ENCODE measurements at regions not wholly inside any gene's neighbourhood (a gene's known extent, or its start where the extent isn't known, plus 50 kb on each side); places are given as distances from the start of the nearest gene placed in this dataset.

DNA sequence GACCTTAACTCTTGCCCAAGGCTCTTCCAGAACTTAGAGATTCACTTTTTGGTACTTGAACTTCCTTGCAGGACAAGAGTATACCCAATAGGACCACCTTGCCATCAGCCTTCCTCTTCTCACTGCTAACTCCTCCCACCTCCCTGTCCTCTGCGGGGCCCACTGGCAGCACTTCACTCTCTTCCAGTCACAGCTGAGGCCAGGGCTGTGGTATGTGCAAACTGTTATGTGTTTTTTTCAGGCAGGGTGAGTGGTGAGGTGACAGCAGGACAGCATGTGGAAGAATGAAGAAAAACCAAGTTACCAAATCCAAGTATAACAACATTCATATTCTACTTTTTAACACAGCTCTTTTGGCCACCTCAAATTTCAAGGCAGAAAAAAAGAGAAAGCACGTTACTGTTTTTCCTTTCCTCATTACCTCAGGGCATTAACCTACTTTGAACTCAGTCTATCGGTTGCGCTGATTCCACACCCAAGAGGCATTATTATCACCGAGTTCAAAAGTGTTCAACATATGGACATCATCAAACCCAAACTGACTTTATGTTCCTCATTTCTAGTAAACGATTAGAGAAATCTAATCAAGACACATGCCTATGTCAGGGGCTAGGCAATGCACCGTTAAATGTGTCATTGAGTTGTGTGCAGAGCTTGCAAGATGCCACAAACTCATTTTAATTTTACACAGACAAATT is 605.2 kb upstream of the SYT4 start:
- no peak for DNase-seq (ENCODE audit: low spot score)

DNA sequence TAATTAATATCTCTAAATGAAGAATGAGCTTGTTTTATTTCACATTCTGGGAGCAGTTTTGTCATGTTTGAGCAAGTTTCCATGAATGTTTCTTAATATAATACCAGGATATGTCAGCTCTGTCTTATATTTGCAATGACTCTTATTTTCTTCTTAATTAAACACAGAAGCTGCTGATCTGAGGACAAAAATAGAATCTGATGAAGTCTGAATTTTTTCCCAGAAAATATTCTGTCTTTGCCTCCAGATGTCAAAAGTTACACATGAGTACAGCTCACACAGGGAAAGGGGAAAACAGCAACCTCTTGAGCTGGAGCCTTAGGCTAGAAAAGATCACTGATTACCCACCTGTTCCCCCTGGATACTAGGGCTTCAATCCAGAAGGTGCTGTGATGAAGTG is 606.6 kb upstream of the SYT4 start:
- no peak for DNase-seq (ENCODE audit: low spot score)

DNA sequence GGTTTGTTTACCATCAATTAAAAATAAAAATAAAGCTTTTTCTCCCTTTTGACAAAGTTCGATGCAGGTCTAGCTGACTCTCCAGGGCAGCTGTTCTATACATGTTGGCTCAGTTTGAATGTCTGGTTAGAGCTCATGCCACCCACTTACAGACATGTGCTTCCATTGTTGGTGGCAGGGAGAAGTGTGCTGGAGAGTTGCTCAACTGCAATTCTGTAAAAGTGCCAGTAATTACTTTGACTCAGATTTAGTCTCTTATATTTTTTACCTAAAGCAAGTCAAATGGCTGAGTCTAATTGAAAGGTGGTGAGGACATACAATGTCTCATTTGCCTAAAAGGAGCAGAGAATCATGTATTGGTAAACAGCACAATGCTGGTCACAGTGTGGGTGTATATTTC is 609.1 kb upstream of the SYT4 start:
- no peak for DNase-seq (ENCODE audit: low spot score)

DNA sequence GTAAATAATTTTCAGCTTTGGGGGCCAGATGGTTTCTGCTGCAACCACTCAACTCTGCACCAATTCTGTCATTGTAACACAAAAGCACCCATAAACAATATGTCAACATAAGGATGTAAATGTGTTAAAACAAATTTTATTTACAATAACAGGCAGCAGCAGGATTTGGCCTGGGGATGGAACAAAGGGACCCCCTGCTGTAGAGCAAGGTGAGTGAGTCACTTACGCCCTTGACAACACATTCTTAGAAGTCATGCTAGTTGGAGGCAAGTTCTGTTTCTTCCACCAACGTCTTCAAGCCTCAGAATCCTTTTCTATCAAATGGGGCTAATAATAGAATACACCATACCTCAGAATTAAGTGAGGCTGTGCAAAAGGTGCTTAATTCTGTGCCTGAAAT is 610.2 kb upstream of the SYT4 start:
- no peak for DNase-seq (ENCODE audit: low spot score)

DNA sequence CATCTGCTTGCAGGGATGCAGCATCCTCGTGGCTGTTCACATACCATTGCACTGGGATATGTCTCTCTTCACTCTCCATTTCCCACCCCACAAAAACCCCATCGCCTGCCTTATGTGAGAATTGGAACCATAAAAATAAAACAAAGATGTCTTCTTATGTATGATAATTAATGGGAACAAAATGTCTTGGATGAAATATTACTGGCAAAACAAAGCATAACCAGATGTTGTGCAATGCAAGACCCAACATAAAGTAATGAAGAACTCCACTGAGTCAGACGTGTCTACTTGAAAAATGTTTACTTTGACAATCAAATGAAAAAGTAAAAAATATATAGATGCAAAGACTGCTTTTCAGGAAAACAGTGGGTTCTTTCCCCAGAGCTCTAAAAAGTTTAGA is 611.3 kb upstream of the SYT4 start:
- no peak for DNase-seq (ENCODE audit: low spot score)

DNA sequence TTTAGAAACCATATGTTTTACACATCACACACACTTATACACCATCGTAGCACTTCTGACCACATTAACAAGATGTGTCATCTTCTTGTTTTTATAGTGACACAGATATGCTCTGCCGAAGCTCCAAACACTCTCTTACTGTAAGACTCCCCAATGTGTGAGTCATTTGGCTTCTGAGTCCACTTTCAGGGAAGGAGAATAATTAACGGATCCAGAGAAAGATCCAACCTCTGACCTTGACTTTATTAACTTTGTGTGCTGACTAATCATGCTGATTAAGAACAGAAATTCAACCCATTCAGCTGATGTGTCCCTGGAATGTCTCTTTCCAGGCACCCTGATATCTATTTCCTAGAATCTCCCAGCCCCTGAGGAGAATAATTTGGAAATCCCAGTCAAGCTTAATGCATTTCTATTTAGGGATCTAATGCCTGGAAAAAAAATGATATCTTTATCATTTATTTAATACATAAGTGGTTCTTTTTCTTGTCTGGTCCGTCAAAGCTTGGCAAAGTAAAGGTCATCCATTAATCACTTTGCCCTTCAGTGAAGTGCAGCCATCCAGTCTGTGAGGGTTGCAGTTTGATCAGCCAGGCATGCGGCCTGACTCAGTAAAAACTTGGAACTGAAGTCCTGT is 615.8 kb upstream of the SYT4 start:
- DNase-seq (ENCODE audit: low spot score), result no peak

DNA sequence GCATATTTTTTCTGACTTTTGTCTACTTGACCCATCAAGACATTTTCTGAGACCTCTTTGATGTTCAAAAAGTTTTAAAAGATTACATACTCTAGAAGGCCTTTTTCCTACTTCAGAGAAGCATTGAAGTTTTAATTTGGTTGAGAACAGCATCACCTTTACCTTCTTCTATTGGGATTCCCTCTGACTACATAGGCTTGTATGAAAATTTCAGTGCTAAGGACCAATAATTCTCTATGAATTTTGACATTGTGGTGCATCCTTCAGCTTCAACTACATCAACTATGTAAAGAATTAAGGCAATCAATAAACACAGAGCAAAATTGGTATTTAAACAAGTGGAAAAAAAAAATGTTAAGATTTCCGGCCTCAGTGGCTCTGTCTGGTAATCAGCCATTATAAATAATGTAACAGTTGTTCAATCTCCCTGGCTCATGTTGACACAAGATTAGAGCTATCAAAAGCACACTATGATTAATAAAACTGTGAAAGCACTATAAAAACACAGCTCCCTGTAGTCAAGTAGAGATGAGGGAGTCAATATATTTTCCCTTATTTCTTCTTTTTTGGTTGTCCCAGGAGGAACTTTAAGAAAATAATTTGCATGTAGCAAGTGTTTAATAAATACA is 627.0 kb upstream of the SYT4 start:
- DNase-seq (ENCODE audit: low spot score), result no peak

DNA sequence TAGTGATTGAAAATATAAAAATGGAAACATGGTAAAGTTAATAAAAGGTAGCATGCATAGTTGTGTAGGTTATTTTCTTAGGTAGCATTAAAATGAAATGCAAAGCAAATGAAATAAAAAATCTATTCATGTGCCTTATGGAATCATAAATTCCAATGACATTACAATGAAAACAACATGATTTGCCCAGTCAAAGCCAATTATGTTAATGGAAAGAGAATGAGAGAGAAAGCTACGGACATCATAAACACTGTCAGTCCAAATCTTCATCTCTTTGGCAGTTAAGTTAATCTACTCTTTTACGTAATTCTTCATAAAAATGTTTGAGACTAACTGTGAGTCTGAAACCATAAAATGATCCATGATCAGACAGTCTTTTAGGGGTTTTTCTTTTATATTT is 636.7 kb upstream of the SYT4 start:
- DNase-seq (ENCODE audit: low spot score), result no peak

DNA sequence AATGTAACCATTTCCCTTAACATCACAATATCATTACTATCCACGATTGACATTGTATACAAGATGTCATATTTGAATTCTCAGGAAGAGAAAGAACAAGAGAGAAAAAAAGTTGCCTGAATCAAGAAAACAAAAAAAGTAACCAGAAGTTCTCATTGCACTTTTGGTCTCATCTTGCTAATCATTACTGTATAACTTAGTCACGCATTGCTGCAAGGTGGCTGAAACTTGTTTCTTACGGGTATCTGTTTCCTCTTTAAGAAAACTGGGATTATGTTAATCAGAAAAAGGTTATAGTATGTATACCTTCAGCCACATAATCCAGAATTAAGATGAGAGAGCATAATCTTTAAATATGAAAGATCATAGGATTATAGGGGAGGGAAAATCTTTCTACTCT is 639.7 kb upstream of the SYT4 start:
- DNase-seq (ENCODE audit: low spot score), result no peak

DNA sequence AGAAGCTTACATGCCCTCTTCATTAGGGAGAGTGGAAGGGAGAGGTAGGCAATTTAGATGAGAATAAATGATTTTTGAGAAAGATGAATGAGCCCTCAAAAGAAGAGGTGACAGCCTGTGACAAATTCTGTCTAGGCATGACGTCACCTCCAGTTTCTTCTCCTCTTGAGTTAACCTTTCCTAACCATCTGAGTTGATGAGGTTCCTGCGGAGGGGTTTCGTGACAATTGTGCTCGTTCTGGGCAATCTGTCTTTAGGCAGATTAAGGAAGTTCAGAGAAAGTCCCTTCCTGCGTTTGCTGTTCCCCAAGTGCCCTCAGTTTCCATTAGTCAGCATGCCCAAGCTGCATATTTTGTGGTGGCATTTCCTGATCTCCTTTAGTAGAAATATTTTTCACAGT is 640.2 kb upstream of the SYT4 start:
- DNase-seq (ENCODE audit: low spot score), result no peak

DNA sequence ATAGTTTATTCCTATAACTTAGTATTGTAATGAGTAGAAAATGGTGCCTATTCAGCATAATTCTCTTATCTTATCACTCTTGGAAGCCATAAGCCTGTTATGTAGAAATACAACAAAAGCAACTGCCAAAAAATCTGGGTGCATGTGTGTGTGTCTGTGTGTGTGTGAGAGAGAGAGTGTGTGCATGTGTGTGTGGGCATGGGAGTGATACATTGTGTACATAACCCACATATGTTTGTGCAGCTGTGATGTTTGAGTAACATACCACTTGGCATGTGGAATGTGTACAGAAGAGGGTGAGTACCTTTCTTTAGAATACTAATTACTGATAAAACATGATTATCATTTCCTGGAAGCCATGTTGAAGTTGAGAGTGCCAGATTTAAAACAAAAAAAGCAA is 642.3 kb upstream of the SYT4 start:
- DNase-seq (ENCODE audit: low spot score), result no peak

DNA sequence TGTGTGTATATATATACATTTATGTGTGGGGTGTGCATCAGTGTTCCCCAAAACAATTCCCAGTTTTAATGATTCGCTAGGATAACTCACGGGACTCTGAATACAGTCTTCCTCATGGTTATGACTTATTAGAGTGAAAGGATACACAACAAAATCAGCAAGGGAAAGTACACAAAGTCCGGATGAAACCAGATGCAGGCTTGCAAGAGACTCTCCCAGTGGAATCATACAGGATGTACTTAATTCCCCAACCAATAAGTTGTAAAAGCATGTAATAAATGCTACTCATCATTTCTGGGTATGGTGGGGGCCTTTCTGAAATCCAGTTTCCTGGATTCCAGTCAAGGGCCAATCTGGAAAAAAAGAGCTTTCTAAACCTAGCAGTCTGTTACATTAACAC is 654.1 kb upstream of the SYT4 start:
- no peak for DNase-seq (ENCODE audit: low spot score)

DNA sequence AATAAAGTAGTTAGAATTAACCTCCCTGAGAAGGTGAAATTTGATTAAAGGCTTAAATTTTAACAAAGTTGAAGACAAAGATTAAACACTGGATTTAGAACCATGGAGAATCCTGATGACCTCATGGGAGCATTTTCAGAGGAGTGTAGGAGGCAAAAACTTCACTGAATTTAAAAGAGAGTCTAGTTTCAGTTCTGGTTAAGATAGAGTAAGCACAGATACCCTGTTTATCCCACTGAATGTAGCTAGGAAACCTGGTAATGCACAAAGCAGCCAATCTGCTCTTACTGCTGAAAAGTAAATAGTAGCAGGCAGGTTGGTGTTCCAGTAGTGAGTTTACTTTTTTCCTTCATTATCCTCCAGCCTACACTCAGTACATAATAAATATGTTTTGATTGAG is 654.9 kb upstream of the SYT4 start:
- DNase-seq (ENCODE audit: low spot score), result no peak

DNA sequence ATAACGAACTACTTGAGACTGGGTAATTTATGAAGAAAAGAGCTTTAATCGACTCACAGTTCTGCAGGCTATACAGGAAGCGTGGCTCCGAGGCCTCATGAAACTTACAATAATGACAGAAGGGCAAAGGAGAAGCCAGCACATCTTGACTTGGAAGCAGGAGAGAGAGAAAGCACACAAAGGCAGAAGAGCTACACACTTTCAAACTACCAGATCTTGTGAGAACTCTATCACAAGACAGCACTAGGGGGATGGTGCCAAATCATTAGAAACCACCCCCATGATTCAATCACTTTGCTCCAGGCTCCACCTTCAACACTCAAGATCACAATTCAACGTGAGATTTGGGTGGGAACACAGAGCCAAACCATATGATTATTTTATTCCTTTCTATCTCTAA is 655.9 kb upstream of the SYT4 start:
- DNase-seq (ENCODE audit: low spot score), result no peak

DNA sequence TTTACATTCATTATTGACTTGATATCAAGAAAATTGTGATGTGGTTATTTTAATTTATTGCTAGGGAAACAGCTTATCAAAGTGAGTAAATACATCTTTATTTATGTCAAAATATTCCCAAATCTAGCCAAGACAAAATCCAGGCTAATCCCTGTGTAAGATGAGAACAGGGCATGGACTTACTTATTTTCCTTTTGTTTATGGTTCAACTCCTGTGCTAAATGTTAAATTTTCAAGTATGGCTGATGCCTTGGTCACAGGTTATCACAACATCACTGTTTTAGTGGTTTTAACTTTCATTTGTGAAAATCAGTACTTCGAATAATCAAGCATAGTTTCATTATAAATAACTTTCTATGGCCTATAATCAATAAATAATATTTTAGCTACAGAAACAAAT is 657.0 kb upstream of the SYT4 start:
- no peak for DNase-seq (ENCODE audit: low spot score)

DNA sequence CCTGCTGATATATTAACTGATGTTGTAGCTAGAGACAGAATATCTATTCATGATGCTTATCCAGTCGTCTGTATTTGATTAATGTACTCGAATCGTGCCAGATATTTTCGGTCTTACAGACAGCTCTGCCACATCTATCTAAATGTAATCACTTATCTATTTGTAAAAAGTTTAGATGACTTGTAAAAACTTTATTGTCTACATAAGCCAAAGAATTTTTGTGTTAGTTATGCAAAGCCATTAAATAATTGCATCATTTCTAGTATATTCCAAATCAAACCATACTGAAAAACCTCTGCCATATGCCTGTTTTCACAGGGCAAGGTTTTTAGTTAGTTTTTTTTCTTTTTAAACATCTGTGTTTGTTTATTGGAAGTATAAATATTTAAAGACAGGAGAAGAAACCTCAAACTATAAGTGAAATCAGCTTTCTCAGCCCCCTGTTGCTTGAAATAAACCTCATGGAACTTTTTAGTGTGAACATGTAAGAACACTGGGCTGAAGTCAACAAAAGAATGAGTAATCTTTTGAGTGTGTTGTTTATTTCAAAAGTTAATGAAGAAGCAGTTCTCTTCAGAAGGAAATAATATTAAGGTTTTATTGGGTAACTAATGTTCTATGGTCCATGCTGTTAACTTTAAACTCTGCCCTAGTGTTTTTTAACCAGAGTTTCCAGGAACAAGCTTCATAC is 657.6 kb upstream of the SYT4 start:
- no peak for DNase-seq (ENCODE audit: low spot score)

DNA sequence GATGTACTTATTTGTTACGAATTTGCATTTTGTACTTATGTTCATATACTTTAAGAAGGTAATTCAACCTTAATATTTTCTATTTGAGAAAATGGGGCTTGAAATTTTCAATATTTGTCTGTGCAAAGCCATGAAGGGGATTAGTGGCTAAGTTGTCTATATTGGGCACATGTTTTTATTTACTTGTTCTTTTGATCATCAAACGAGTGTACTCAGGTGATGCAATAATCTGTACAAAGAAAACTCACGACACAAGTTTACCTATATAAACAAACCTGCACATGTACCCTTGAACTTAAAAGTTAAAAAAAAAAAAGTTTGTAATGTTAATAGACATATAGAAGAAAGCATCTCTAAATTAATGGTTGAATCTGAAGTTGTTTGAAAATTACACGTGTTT is 658.9 kb upstream of the SYT4 start:
- DNase-seq (ENCODE audit: low spot score), result no peak

DNA sequence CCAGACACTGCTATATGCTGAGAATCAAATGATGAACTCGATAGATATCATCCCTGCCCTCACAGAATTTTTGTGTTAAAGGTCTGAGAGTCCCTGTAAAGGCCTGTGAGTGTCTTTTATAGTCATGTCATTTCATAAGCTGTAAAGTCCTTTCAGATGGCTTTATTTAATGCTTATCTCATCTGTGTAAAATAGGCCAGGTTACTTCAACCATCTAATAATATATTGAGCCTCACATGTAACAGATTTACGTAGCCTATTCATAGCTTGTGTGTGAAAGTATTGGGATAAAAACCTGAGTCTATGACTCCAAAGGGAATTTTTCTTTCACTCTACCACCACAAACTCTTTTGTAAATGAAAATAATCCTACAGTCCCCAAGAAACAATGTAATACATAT is 672.0 kb upstream of the SYT4 start:
- no peak for DNase-seq (ENCODE audit: low spot score)

DNA sequence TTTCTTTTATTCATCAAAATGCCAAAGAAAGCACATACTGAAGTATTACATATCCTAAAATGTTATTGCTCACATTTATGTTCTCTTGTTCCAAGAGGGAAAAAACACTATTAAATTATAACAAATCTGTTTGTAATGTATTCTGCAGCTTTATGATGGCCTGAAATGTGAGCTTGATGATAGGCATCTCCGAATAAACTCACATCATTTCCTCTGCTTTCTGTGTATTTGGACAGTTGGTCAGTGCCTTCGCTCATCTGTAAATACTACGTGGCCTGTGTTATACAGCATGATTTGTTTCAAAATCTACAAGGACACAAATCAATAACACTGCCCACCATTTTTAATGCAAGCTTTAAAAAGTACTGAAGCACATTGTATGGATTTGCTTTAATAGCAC is 672.8 kb upstream of the SYT4 start:
- no peak for DNase-seq (ENCODE audit: low spot score)

DNA sequence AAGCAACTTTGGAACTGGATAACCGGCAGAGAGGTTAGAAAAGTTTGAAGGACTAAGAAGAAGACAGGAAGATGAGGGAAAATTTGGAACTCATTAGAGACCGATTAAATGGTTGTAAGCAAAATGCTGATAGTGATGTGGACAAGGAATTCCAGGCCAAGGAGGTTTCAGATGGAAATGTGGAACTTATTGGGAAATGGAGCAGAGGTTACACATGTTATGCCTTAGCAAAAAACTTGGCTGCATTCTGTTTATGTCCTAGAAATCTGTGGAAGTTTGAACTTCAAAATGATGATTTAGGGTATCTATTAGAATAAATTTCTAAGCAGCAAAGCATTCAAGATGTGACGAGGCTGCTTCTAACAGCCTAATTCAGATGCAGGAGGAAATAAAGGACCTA is 675.1 kb upstream of the SYT4 start:
- DNase-seq (ENCODE audit: low spot score), result no peak

DNA sequence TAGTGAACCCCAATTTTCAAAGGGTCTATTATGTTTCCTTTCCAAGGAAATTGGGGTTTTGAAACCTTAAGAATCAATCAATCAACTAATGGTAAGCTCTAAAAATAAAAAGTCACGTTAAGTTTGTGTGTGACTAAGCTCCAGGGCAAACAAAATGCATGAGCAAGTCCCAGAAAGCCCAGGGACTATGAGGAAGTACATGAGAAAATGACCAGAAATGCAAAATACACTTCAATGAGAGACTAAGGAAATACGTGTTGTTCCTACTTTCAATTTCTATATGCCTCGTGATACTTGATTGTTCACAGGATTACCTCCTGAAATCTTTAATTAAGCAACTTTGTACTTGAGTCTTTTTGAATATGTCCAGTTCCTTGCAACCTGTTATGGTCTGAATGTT is 684.4 kb upstream of the SYT4 start:
- no peak for DNase-seq (ENCODE audit: low spot score)

DNA sequence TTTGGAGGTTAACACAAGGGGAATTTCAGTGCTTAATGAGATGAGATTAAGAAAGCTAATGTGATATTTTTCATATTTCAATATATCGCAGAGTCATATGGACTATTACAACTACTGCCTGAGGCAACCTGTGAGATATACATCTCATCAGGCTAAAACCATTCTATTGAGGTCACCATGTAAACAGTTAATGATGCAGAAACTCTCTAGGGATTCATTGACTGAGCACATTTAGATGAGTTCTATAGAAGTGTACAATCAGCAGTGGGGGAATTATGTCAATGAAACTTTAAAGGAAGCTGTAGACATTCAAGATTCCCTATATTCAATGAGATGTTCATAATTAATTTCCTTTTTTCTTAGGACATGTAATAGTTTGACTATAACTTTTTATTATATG is 687.4 kb upstream of the SYT4 start:
- DNase-seq (ENCODE audit: low spot score), result no peak

DNA sequence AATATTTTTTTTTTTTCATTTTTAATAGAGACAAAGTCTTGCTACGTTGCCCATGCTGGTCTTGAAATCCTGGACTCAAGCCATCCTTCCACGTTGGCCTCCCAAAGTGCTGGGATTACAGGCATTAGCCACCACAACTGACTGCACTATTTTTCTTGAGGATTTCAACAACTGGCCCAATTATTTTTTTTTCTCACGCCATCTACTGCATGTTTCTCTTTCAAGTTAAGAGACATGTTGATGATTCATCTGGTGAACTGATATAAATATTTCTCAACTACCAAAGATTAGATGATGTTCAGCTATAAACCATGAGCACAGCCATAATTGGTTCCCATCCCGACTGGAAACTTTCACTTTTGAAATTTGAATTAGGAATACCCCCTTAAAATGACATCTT is 688.4 kb upstream of the SYT4 start:
- no peak for DNase-seq (ENCODE audit: low spot score)

Data from ureter (tissue), 1 donor.